ENCODE measurements at regions not wholly inside any gene's neighbourhood (a gene's known extent, or its start where the extent isn't known, plus 50 kb on each side); places are given as distances from the start of the nearest gene placed in this dataset.

GRCh38 chr6:93684339-93684738, 265.0 kb upstream of the EPHA7 start:
- Histone ChIP-seq H3K79me2 (ENCODE audit: insufficient read depth, low read length) (no peaks in the 10 kb centered on the region), H3K4me2 (ENCODE audit: low read length) (no peak overlapping the region), H4K20me1 (ENCODE audit: insufficient read depth) (no peaks in the 10 kb centered on the region), H3K4me1 (ENCODE audit: control insufficient read depth in 1 of 2, insufficient read depth in 2 of 2, low read length in 2 of 2) (no peaks in the 10 kb centered on the region), H3K4me3 (replicated peaks in 1 of 2; ENCODE audit: low read depth in 1 of 2, low read length in 2 of 2) (no peak overlapping the region), H3K27ac (ENCODE audit: low read depth, low read length) (no peak overlapping the region), H3K27me3 (ENCODE audit: insufficient read depth, low read length) (no peaks in the 10 kb centered on the region), H3K9me3 (ENCODE audit: control insufficient read depth in 1 of 2, insufficient read depth in 1 of 2, low read depth in 1 of 2, low read length in 2 of 2) (no peaks in the 10 kb centered on the region; a peak in 1 of 4 replicates), H2AFZ (ENCODE audit: low read depth, low read length, poor library complexity, severe bottlenecking) (no peak overlapping the region), H3K9ac (ENCODE audit: low read length) (no peak overlapping the region), H3K36me3 (ENCODE audit: control insufficient read depth in 1 of 2, insufficient read depth in 2 of 2, low read length in 2 of 2) (no peaks in the 10 kb centered on the region), H3K9me2 (ENCODE audit: insufficient read depth) (no peaks in the 10 kb centered on the region)
- CTCF ChIA-PET = no interaction called here
- TF ChIP-seq RAD21 (IDR thresholded peaks at IDR 0.05; ENCODE audit: low read depth) (no peak), EZH2phosphoT487 (IDR thresholded peaks at IDR 0.05; ENCODE audit: borderline replicate concordance) (no peak), EGR1 (IDR thresholded peaks at IDR 0.05; ENCODE audit: low read depth) (no peak), ZBTB33 (IDR thresholded peaks at IDR 0.05; ENCODE audit: extremely low read depth, insufficient replicate concordance, low read length) (no peak), FOSL1 (IDR thresholded peaks at IDR 0.05; ENCODE audit: low read depth) (no peak), CEBPB (IDR thresholded peaks at IDR 0.05; ENCODE audit: low read depth) (no peak), SP1 (IDR thresholded peaks at IDR 0.05; ENCODE audit: low read depth) (no peak), ELF1 (IDR thresholded peaks at IDR 0.05; ENCODE audit: borderline replicate concordance, low read depth) (no peak)
- DNase-seq (ENCODE audit: low read depth, low spot score) = no peak
- RAD21 ChIA-PET (ENCODE audit: low non-redundant PET in 1 of 2, low total read pairs in 2 of 2, uncharacterized antibody in 2 of 2, unreplicated experiment in 2 of 2) = no interaction called here
- BruUV-seq (replicated peaks) = no TSS peak
- intact Hi-C loops (cut with micrococcal nuclease) = no loop called here
- ATAC-seq = no peak
- POLR2A ChIA-PET = no interaction called here

GRCh38 chr6:93679836-93680235, 260.5 kb upstream of the EPHA7 start:
- CTCF ChIA-PET = no interaction called here
- DNase-seq (ENCODE audit: low read depth, low spot score) = no peak
- TF ChIP-seq CEBPB (IDR thresholded peaks at IDR 0.05; ENCODE audit: low read depth) (no peak), POLR2AphosphoS5 (IDR thresholded peaks at IDR 0.05; ENCODE audit: low read depth, low read length) (no peak), ZFX (IDR thresholded peaks at IDR 0.05) (no peak), ZNF274 (IDR thresholded peaks at IDR 0.05; ENCODE audit: low read depth, low read length) (no peak), EZH2 (IDR thresholded peaks at IDR 0.05) (no peak), SIN3A (IDR thresholded peaks at IDR 0.05; ENCODE audit: low read depth) (no peak), CTCF (IDR thresholded peaks at IDR 0.05 in 2 of 3, conservative IDR thresholded peaks at IDR 0.05 in 1 of 3; ENCODE audit: borderline replicate concordance in 1 of 3, insufficient read depth in 1 of 3, low read depth in 2 of 3, low read length in 2 of 3) (no peak), YY1 (IDR thresholded peaks at IDR 0.05; ENCODE audit: extremely low read depth, insufficient replicate concordance, low read depth, low read length) (no peak), RAD21 (IDR thresholded peaks at IDR 0.05; ENCODE audit: low read depth) (no peak), ZBTB33 (IDR thresholded peaks at IDR 0.05; ENCODE audit: extremely low read depth, insufficient replicate concordance, low read length) (no peak), JUND (IDR thresholded peaks at IDR 0.05) (no peak)

More at GRCh38 chr6:93679836-93680235, 260.5 kb upstream of the EPHA7 start:
- no peak for ATAC-seq
- Histone ChIP-seq H3K9ac (ENCODE audit: low read length) (no peak overlapping the region), H3K9me3 (ENCODE audit: control insufficient read depth in 1 of 2, insufficient read depth in 1 of 2, low read depth in 1 of 2, low read length in 2 of 2) (peaks cover 0 to 4% of the 10 kb centered on the region in 2 experiments; a peak in 1 of 4 replicates), H3K27me3 (ENCODE audit: insufficient read depth, low read length) (no peaks in the 10 kb centered on the region), H3K79me2 (ENCODE audit: insufficient read depth, low read length) (no peaks in the 10 kb centered on the region), H2AFZ (ENCODE audit: low read depth, low read length, poor library complexity, severe bottlenecking) (no peak overlapping the region), H3K4me3 (replicated peaks in 1 of 2; ENCODE audit: low read depth in 1 of 2, low read length in 2 of 2) (no peak overlapping the region), H3K36me3 (ENCODE audit: control insufficient read depth in 1 of 2, insufficient read depth in 2 of 2, low read length in 2 of 2) (no peaks in the 10 kb centered on the region), H3K9me2 (ENCODE audit: insufficient read depth) (no peaks in the 10 kb centered on the region), H4K20me1 (ENCODE audit: insufficient read depth) (no peaks in the 10 kb centered on the region), H3K4me2 (ENCODE audit: low read length) (no peak overlapping the region), H3K4me1 (ENCODE audit: control insufficient read depth in 1 of 2, insufficient read depth in 2 of 2, low read length in 2 of 2) (no peaks in the 10 kb centered on the region), H3K27ac (ENCODE audit: low read depth, low read length) (no peak overlapping the region)
- no TSS peak for BruUV-seq (replicated peaks)
- ChIA-PET POLR2A (no interaction called here), RAD21 (ENCODE audit: low non-redundant PET in 1 of 2, low total read pairs in 2 of 2, uncharacterized antibody in 2 of 2, unreplicated experiment in 2 of 2) (no interaction called here)
- intact Hi-C loops (cut with micrococcal nuclease) = no loop called here

Data from HCT116 (cell line).